ENCODE measurements at regions not wholly inside any gene's neighbourhood (a gene's known extent, or its start where the extent isn't known, plus 50 kb on each side); places are given as distances from the start of the nearest gene placed in this dataset.

DNA sequence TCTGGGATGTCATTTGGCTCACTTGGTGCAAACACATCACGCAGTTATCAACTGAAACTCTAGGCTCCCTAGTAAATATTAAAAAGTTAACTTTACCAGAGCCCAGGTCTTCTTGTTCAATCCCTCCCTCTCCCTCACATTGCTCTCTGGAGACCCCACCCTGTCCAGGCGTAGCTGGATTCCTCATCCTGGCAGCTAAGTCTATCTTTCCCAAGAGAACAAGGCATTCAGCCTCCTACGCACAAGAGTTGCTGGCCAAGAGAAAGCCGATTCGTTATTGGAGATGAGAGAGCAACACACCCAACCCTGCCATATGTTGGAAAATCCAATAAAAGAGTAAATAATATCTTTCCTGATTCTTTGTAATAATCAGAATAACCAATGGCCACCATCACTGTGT, 117.9 kb downstream of the SLC30A10 start:
- TF ChIP-seq POLR2A (IDR thresholded peaks at IDR 0.05) (no peak), CTCF (IDR thresholded peaks at IDR 0.05 in 4 of 5, conservative IDR thresholded peaks at IDR 0.05 in 1 of 5) (no peak)
